Lower leg skin (tissue), 3 donors: ENCODE measurements at regions not wholly inside any gene's neighbourhood (a gene's known extent, or its start where the extent isn't known, plus 50 kb on each side); places are given as distances from the start of the nearest gene placed in this dataset.
"Not testable (repeated sequence)": the region's sequence is repeated elsewhere in the genome, so short reads cannot be mapped to it uniquely, and the experiment has no call there.

Source experiments
- CTCF ChIP-seq, 3 donors: fragments of 450-650 bp; IDR thresholded peaks; one replicate each; pipeline ENCODE4 v1.5.1; 2016; ENCODE audit warnings: antibody characterized with exemption in 3 of 3, mild to moderate bottlenecking in 3 of 3, moderate library complexity in 2 of 3
- POLR2A ChIP-seq, 2 donors: fragments of 450-650 bp; IDR thresholded peaks; one replicate each; pipeline ENCODE4 v1.6.1; 2016 to 2017; ENCODE audit warnings: antibody characterized with exemption in 2 of 2, mild to moderate bottlenecking in 1 of 2, moderate library complexity in 1 of 2

GRCh38 chr21:9648331-9648730 is 873.1 kb upstream of the TPTE start:
- TF ChIP-seq CTCF, POLR2A (IDR thresholded peaks at IDR 0.05): not testable (repeated sequence)
